CD14-positive monocyte (primary cell): ENCODE measurements at regions not wholly inside any gene's neighbourhood (a gene's known extent, or its start where the extent isn't known, plus 50 kb on each side); places are given as distances from the start of the nearest gene placed in this dataset.

Source experiments
- DNase-seq, 3 donors: peaks; one replicate each; pipeline ENCODE4 v3.0.0-alpha.2; 2011 to 2022
- H2AFZ ChIP-seq: 2 replicates; pipeline ENCODE4 v1.6.0; 2012; ENCODE audit warnings: mild to moderate bottlenecking, low read depth, low read length, inconsistent platforms; ENCODE audit not compliant: insufficient read depth, poor library complexity, severe bottlenecking
- H3K27ac ChIP-seq, 2 donors: 1 replicate in 1 of 2; 2 replicates in 1 of 2; pipeline ENCODE4 v1.5.1; 2012 to 2013; ENCODE audit warnings: low read length in 2 of 2, control low read depth in 1 of 2, inconsistent platforms in 1 of 2, low read depth in 1 of 2, mild to moderate bottlenecking in 1 of 2
- H3K27me3 ChIP-seq, 2 donors: one replicate each; pipeline versions ENCODE4 v1.6.0 to v1.6.1; 2011 to 2013; ENCODE audit warnings: low read length in 2 of 2; ENCODE audit not compliant: control insufficient read depth in 2 of 2, insufficient read depth in 2 of 2
- H3K36me3 ChIP-seq, 2 donors: replicated peaks in 1 of 2; 1 replicate in 1 of 2; 2 replicates in 1 of 2; pipeline versions ENCODE4 v1.5.1 to v1.6.1; 2012 to 2013; ENCODE audit warnings: low read length in 2 of 2, control low read depth in 1 of 2, inconsistent platforms in 1 of 2, mild to moderate bottlenecking in 1 of 2; ENCODE audit not compliant: insufficient read depth in 2 of 2, control insufficient read depth in 1 of 2
- H3K4me1 ChIP-seq, 2 donors: 1 replicate in 1 of 2; 2 replicates in 1 of 2; pipeline versions ENCODE4 v1.5.1 to v1.6.1; 2012 to 2013; ENCODE audit warnings: low read length in 2 of 2, control low read depth in 1 of 2, inconsistent platforms in 1 of 2, mild to moderate bottlenecking in 1 of 2, moderate library complexity in 1 of 2; ENCODE audit not compliant: insufficient read depth in 2 of 2, control insufficient read depth in 1 of 2
- H3K4me2 ChIP-seq: replicated peaks from 2 replicates; pipeline ENCODE3; 2012; ENCODE audit warnings: low read length, moderate library complexity, mild to moderate bottlenecking; ENCODE audit not compliant: poor library complexity, severe bottlenecking; ENCODE audit errors: extremely low read depth
- H3K4me3 ChIP-seq, 3 experiments: fragments of 200-600 bp in 1 of 3; sonication (generic) in 1 of 3; replicated peaks in 1 of 3; 1 replicate in 2 of 3; 2 replicates in 1 of 3; pipeline ENCODE4 v1.5.1; 2011 to 2013; ENCODE audit warnings: low read length in 3 of 3, mild to moderate bottlenecking in 3 of 3, control low read depth in 2 of 3, low read depth in 2 of 3, inconsistent platforms in 1 of 3, moderate library complexity in 1 of 3
- H3K79me2 ChIP-seq: 2 replicates; pipeline ENCODE4 v1.6.0; 2012; ENCODE audit warnings: mild to moderate bottlenecking, control low read depth, inconsistent platforms, low read length, moderate library complexity; ENCODE audit not compliant: insufficient read depth
- H3K9ac ChIP-seq: 2 replicates; pipeline ENCODE4 v1.6.0; 2017; ENCODE audit warnings: low read length, mild to moderate bottlenecking; ENCODE audit not compliant: insufficient read depth, poor library complexity, severe bottlenecking
- H3K9me3 ChIP-seq, 2 donors: replicated peaks in 1 of 2; 1 replicate in 1 of 2; 2 replicates in 1 of 2; pipeline versions ENCODE4 v1.5.1 to v1.6.1; 2012 to 2013; ENCODE audit warnings: low read length in 2 of 2, control low read depth in 1 of 2; ENCODE audit not compliant: control insufficient read depth in 1 of 2, insufficient read depth in 1 of 2
- H4K20me1 ChIP-seq: 2 replicates; pipeline ENCODE4 v1.6.0; 2012; ENCODE audit warnings: mild to moderate bottlenecking, low read length, control low read depth, moderate library complexity; ENCODE audit not compliant: insufficient read depth
- H3K27ac Mint-ChIP-seq, 7 donors: one replicate each; pipeline ENCODE4 v1.8.0; 2020; ENCODE audit warnings: mild to moderate bottlenecking in 7 of 7, mixed read lengths in 7 of 7, moderate library complexity in 6 of 7, inconsistent platforms in 2 of 7
- H3K27me3 Mint-ChIP-seq, 3 donors: one replicate each; pipeline ENCODE4 v1.8.0; 2021 to 2022; ENCODE audit warnings: low read depth in 3 of 3, mild to moderate bottlenecking in 3 of 3, mixed read lengths in 3 of 3, moderate library complexity in 3 of 3, inconsistent platforms in 1 of 3
- H3K36me3 Mint-ChIP-seq, 2 donors: one replicate each; pipeline ENCODE4 v1.8.0; 2020; ENCODE audit warnings: mixed read lengths in 2 of 2, inconsistent platforms in 1 of 2, mild to moderate bottlenecking in 1 of 2
- H3K4me1 Mint-ChIP-seq: one replicate; pipeline ENCODE4 v1.8.0; 2020; ENCODE audit warnings: mild to moderate bottlenecking, mixed read lengths
- H3K4me3 Mint-ChIP-seq, 2 donors: one replicate each; pipeline ENCODE4 v1.8.0; 2020; ENCODE audit warnings: mild to moderate bottlenecking in 2 of 2, mixed read lengths in 2 of 2, moderate library complexity in 1 of 2
- H3K9me3 Mint-ChIP-seq, 7 donors: one replicate each; pipeline ENCODE4 v1.8.0; 2020 to 2022; ENCODE audit warnings: mixed read lengths in 7 of 7, mild to moderate bottlenecking in 6 of 7, moderate library complexity in 6 of 7, inconsistent platforms in 2 of 7
- WGBS: methylation state at CpG from one replicate; pipeline ENCODE4 v1.1.5; 2013; ENCODE audit warnings: missing lambda C conversion rate; ENCODE audit not compliant: insufficient coverage; 5-methylcytosine and 5-hydroxymethylcytosine counted together
- intact Hi-C, 2 donors: fragments of 100-400 bp; cut with micrococcal nuclease; formaldehyde crosslinking; loops; one replicate each; pipeline versions ENCODE4 v1.15.0 to v1.15.1; 2023
- TF ChIP-seq, protein P1 (sequence below): fragments of 200-600 bp; IDR thresholded peaks from one replicate; pipeline ENCODE4 v1.8.0; 2022; ENCODE audit warnings: antibody characterized with exemption, mild to moderate bottlenecking

GRCh38 chr7:72493850-72494661, 81.9 kb upstream of the CALN1 start:
- Histone ChIP-seq H3K9me3 (peaks cover 0 to 8% of the 10 kb centered on the region in 2 donors), H3K27me3 (no peaks in the 10 kb centered on the region), H2AFZ (no peak overlapping the region), H3K9ac (no peak overlapping the region), H4K20me1 (no peaks in the 10 kb centered on the region), H3K27ac (no peak overlapping the region), H3K79me2 (no peaks in the 10 kb centered on the region), H3K4me3 (no peak overlapping the region), H3K4me1 (no peaks in the 10 kb centered on the region), H3K4me2 (no peak overlapping the region), H3K36me3 (no peaks in the 10 kb centered on the region)
- intact Hi-C loops: loop anchor here (2.0 to 5.0 kb wide), 2 partner anchors 741 to 742 kb away; no protein-coding TSS in a partner anchor
- TF ChIP-seq, protein P1, sequence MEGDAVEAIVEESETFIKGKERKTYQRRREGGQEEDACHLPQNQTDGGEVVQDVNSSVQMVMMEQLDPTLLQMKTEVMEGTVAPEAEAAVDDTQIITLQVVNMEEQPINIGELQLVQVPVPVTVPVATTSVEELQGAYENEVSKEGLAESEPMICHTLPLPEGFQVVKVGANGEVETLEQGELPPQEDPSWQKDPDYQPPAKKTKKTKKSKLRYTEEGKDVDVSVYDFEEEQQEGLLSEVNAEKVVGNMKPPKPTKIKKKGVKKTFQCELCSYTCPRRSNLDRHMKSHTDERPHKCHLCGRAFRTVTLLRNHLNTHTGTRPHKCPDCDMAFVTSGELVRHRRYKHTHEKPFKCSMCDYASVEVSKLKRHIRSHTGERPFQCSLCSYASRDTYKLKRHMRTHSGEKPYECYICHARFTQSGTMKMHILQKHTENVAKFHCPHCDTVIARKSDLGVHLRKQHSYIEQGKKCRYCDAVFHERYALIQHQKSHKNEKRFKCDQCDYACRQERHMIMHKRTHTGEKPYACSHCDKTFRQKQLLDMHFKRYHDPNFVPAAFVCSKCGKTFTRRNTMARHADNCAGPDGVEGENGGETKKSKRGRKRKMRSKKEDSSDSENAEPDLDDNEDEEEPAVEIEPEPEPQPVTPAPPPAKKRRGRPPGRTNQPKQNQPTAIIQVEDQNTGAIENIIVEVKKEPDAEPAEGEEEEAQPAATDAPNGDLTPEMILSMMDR: peak; percentile 88
- DNase-seq: peak; percentile 11 to 29 (median 21)
- Mint-ChIP-seq H3K36me3 (peaks cover 0 to 3% of the 10 kb centered on the region in 2 donors), H3K4me3 (no peak overlapping the region), H3K27me3 (peaks cover 0 to 3% (median 0%) of the 10 kb centered on the region in 3 donors), H3K9me3 (peaks cover 9 to 31% (median 21%) of the 10 kb centered on the region in 7 donors), H3K4me1 (no peaks in the 10 kb centered on the region), H3K27ac (no peak overlapping the region)
- 48% methylated on average over 15 of the region's 17 CpGs for WGBS

DNA sequence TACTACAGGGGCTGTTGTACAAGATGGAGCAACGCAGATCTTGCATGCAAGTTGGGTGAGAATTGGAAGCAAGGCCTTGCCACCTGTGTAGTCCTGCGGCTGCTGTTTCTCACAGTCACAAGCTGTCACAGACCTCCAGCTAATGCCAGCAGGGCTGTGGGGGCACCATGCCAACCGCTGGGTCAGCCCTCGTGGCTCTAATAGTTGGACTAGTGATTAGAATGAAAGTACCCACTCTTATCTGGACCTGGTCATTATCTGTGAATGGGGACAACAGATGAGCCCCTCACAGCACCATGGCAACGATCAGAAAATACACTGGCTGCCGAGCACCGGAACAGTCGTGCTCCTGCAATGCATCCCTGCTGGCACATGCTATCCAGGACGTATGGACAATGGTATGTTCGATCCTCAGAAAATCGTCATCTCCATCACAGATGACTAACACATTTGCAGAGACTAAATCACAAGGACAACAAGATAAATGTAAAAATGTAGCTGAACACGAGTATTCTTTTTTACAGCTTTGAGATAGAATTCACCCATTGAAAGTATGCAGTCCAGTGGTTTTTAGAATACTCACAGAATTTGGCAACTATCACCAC, 80.4 kb upstream of the CALN1 start:
- no peak overlapping the region for H3K27ac Mint-ChIP-seq
- Histone ChIP-seq H2AFZ (no peak overlapping the region), H3K4me2 (no peak overlapping the region), H3K9ac (no peak overlapping the region), H3K27me3 (no peaks in the 10 kb centered on the region), H3K36me3 (no peaks in the 10 kb centered on the region), H3K4me3 (no peak overlapping the region), H3K27ac (no peak overlapping the region), H3K9me3 (peaks cover 0 to 10% of the 10 kb centered on the region in 2 donors), H4K20me1 (no peaks in the 10 kb centered on the region), H3K4me1 (no peaks in the 10 kb centered on the region), H3K79me2 (no peaks in the 10 kb centered on the region)
- 86% methylated on average over 4 of the region's 12 CpGs for WGBS
- intact Hi-C loops: loop anchor here in 1 of 2 donors (5.0 kb wide), 1 partner anchor 740 kb away; no protein-coding TSS in a partner anchor
- H3K9me3 Mint-ChIP-seq: peaks cover 9 to 21% (median 17%) of the 10 kb centered on the region in 7 donors
- no peak overlapping the region for H3K4me3 Mint-ChIP-seq
- no peak for DNase-seq
- TF ChIP-seq, protein P1: no peak
- no peaks in the 10 kb centered on the region for H3K36me3 Mint-ChIP-seq
- peaks cover 0 to 2% (median 0%) of the 10 kb centered on the region in 3 donors for H3K27me3 Mint-ChIP-seq
- H3K4me1 Mint-ChIP-seq: no peaks in the 10 kb centered on the region
